HG02759 (cell line): ENCODE measurements at regions not wholly inside any gene's neighbourhood (a gene's known extent, or its start where the extent isn't known, plus 50 kb on each side); places are given as distances from the start of the nearest gene placed in this dataset.

Experiments used
- ATAC-seq: cut with Tn5 transposase; IDR thresholded peaks from one replicate; pipeline ENCODE4 v1.9.1; 2021; ENCODE audit warnings: mild to moderate bottlenecking, moderate library complexity; ENCODE audit not compliant: unreplicated experiment

GRCh38 chr3:64321747-64322146 is 96.5 kb upstream of the PRICKLE2 start:
- ATAC-seq, result no peak

- no peak for ATAC-seq
Measured at GRCh38 chr3:64319391-64319790, 94.1 kb upstream of the PRICKLE2 start.

- no peak for ATAC-seq
Measured at GRCh38 chr3:64318668-64319271, 93.5 kb upstream of the PRICKLE2 start.

GRCh38 chr3:64318001-64318400 is 92.7 kb upstream of the PRICKLE2 start:
- no peak for ATAC-seq

- no peak for ATAC-seq
Measured at GRCh38 chr3:64316971-64317370, 91.7 kb upstream of the PRICKLE2 start.

- no peak for ATAC-seq
Measured at GRCh38 chr3:64311424-64312061, 86.3 kb upstream of the PRICKLE2 start.

- no peak for ATAC-seq
Measured at GRCh38 chr3:64308931-64309330, 83.7 kb upstream of the PRICKLE2 start.

GRCh38 chr3:64306745-64307144 is 81.5 kb upstream of the PRICKLE2 start:
- no peak for ATAC-seq

GRCh38 chr3:64305731-64306130 is 80.5 kb upstream of the PRICKLE2 start:
- no peak for ATAC-seq

- no peak for ATAC-seq
Measured at GRCh38 chr3:64304828-64305410, 79.7 kb upstream of the PRICKLE2 start.

GRCh38 chr3:64303881-64304280 is 78.6 kb upstream of the PRICKLE2 start:
- ATAC-seq, result no peak

- ATAC-seq, result no peak
Measured at GRCh38 chr3:64303401-64303800, 78.1 kb upstream of the PRICKLE2 start.

- no peak for ATAC-seq
Measured at GRCh38 chr3:64301476-64301875, 76.2 kb upstream of the PRICKLE2 start.

GRCh38 chr3:64300790-64301423 is 75.6 kb upstream of the PRICKLE2 start:
- ATAC-seq, result no peak

GRCh38 chr3:64299206-64299605 is 73.9 kb upstream of the PRICKLE2 start:
- no peak for ATAC-seq

GRCh38 chr3:64297563-64297962 is 72.3 kb upstream of the PRICKLE2 start:
- ATAC-seq, result no peak

GRCh38 chr3:64295594-64295993 is 70.3 kb upstream of the PRICKLE2 start:
- no peak for ATAC-seq

- ATAC-seq, result no peak
Measured at GRCh38 chr3:64294771-64295170, 69.5 kb upstream of the PRICKLE2 start.

- ATAC-seq, result no peak
Measured at GRCh38 chr3:64293121-64293520, 67.9 kb upstream of the PRICKLE2 start.

- ATAC-seq, result no peak
Measured at GRCh38 chr3:64291956-64292355, 66.7 kb upstream of the PRICKLE2 start.

GRCh38 chr3:64291345-64291744 is 66.1 kb upstream of the PRICKLE2 start:
- no peak for ATAC-seq

GRCh38 chr3:64290864-64291263 is 65.6 kb upstream of the PRICKLE2 start:
- no peak for ATAC-seq
